ENCODE measurements at regions not wholly inside any gene's neighbourhood (a gene's known extent, or its start where the extent isn't known, plus 50 kb on each side); places are given as distances from the start of the nearest gene placed in this dataset.

- H2AFZ ChIP-seq (ENCODE audit: low read depth), result no peak overlapping the region
- H3K4me1 ChIP-seq (ENCODE audit: low read depth, poor library complexity, severe bottlenecking), result no peaks in the 10 kb centered on the region
- H3K27me3 ChIP-seq (ENCODE audit: insufficient read depth, low read depth), result no peaks in the 10 kb centered on the region
- H3K4me3 ChIP-seq (IDR thresholded peaks at IDR 0.05; ENCODE audit: insufficient read depth, low read depth, low read length), result no peak overlapping the region
- no peaks in the 10 kb centered on the region for H3K79me2 ChIP-seq (ENCODE audit: insufficient read depth, low read depth)
- H3K9ac ChIP-seq, result no peak overlapping the region
- no peak overlapping the region for H3K4me2 ChIP-seq
- TF ChIP-seq CTCF (conservative IDR thresholded peaks at IDR 0.05; ENCODE audit: low read depth, low read length), result no peak
- no peak overlapping the region for H3K27ac ChIP-seq
- no peaks in the 10 kb centered on the region for H3K36me3 ChIP-seq (ENCODE audit: insufficient read depth)
- H4K20me1 ChIP-seq (ENCODE audit: insufficient read depth), result no peaks in the 10 kb centered on the region
Measured at GRCh38 chr5:75921011-75921410, 162.2 kb upstream of the SV2C start.

- Histone ChIP-seq H3K9ac (no peak overlapping the region), H2AFZ (ENCODE audit: low read depth) (no peak overlapping the region), H3K27ac (no peak overlapping the region), H3K4me3 (IDR thresholded peaks at IDR 0.05; ENCODE audit: insufficient read depth, low read depth, low read length) (no peak overlapping the region), H3K79me2 (ENCODE audit: insufficient read depth, low read depth) (no peaks in the 10 kb centered on the region), H3K36me3 (ENCODE audit: insufficient read depth) (no peaks in the 10 kb centered on the region), H3K27me3 (ENCODE audit: insufficient read depth, low read depth) (no peaks in the 10 kb centered on the region), H4K20me1 (ENCODE audit: insufficient read depth) (no peaks in the 10 kb centered on the region), H3K4me2 (no peak overlapping the region), H3K4me1 (ENCODE audit: low read depth, poor library complexity, severe bottlenecking) (no peaks in the 10 kb centered on the region)
- TF ChIP-seq CTCF (conservative IDR thresholded peaks at IDR 0.05; ENCODE audit: low read depth, low read length), result no peak
Measured at GRCh38 chr5:75916144-75916543, 167.0 kb upstream of the SV2C start.

DNA sequence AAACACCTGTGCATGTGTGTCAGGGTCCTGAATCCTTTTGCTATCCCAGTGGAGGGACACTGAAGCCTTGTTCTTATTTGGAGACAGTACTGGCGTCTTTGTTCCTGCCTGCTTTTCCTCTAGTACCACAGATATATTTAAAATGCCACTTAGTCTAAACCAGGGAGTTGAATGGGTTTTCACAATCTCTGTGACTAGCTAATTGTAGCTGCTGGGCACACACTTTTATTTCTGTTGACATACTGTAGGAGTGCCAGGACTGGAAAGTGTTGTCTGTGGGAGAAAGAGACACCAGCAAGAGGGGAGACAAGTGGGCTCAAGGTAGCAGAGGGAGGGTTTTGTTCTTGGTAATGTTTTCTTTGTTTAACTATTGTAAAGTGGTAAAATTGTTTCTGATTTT is 174.0 kb upstream of the SV2C start:
- Histone ChIP-seq H3K27ac (no peak overlapping the region), H4K20me1 (ENCODE audit: insufficient read depth) (no peaks in the 10 kb centered on the region), H3K36me3 (ENCODE audit: insufficient read depth) (no peaks in the 10 kb centered on the region), H3K4me2 (no peak overlapping the region), H3K4me3 (IDR thresholded peaks at IDR 0.05; ENCODE audit: insufficient read depth, low read depth, low read length) (no peak overlapping the region), H3K79me2 (ENCODE audit: insufficient read depth, low read depth) (no peaks in the 10 kb centered on the region), H3K27me3 (ENCODE audit: insufficient read depth, low read depth) (no peaks in the 10 kb centered on the region), H2AFZ (ENCODE audit: low read depth) (no peak overlapping the region), H3K4me1 (ENCODE audit: low read depth, poor library complexity, severe bottlenecking) (no peaks in the 10 kb centered on the region), H3K9ac (no peak overlapping the region)
- no peak for TF ChIP-seq CTCF (conservative IDR thresholded peaks at IDR 0.05; ENCODE audit: low read depth, low read length)

DNA sequence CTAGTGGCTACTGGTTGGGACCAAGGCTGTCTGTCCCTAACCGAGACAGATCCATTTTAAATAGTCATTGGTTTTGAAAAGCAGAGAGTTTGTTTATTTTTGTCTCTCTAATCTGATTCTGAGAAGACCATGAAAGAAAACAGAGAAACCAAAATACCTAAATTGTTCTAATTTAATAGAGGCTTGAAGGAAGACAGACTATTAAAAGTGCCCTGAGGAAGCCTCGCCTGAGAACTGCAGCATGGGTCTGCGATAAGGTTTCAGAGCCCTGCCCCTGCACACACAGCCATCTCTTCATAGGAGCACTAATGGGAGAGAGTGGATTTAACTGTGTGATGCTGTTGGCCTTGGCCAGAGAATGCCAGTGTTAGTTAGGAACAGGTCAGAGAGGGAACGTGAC is 175.5 kb upstream of the SV2C start:
- H3K4me2 ChIP-seq, result no peak overlapping the region
- no peaks in the 10 kb centered on the region for H3K27me3 ChIP-seq (ENCODE audit: insufficient read depth, low read depth)
- TF ChIP-seq CTCF (conservative IDR thresholded peaks at IDR 0.05; ENCODE audit: low read depth, low read length), result no peak
- H3K9ac ChIP-seq, result no peak overlapping the region
- H3K79me2 ChIP-seq (ENCODE audit: insufficient read depth, low read depth), result no peaks in the 10 kb centered on the region
- no peaks in the 10 kb centered on the region for H3K4me1 ChIP-seq (ENCODE audit: low read depth, poor library complexity, severe bottlenecking)
- no peaks in the 10 kb centered on the region for H4K20me1 ChIP-seq (ENCODE audit: insufficient read depth)
- H3K36me3 ChIP-seq (ENCODE audit: insufficient read depth), result no peaks in the 10 kb centered on the region
- H2AFZ ChIP-seq (ENCODE audit: low read depth), result no peak overlapping the region
- H3K4me3 ChIP-seq (IDR thresholded peaks at IDR 0.05; ENCODE audit: insufficient read depth, low read depth, low read length), result no peak overlapping the region
- H3K27ac ChIP-seq, result no peak overlapping the region

GRCh38 chr5:75894482-75894881 is 177.2 kb upstream of the POC5 start:
- TF ChIP-seq CTCF (conservative IDR thresholded peaks at IDR 0.05; ENCODE audit: low read depth, low read length), result no peak
- H3K27me3 ChIP-seq (ENCODE audit: insufficient read depth, low read depth), result no peaks in the 10 kb centered on the region
- no peaks in the 10 kb centered on the region for H3K4me1 ChIP-seq (ENCODE audit: low read depth, poor library complexity, severe bottlenecking)

More at GRCh38 chr5:75894482-75894881, 177.2 kb upstream of the POC5 start:
- Histone ChIP-seq H3K4me3 (IDR thresholded peaks at IDR 0.05; ENCODE audit: insufficient read depth, low read depth, low read length) (no peak overlapping the region), H3K4me2 (no peak overlapping the region), H3K36me3 (ENCODE audit: insufficient read depth) (no peaks in the 10 kb centered on the region), H3K9ac (no peak overlapping the region), H4K20me1 (ENCODE audit: insufficient read depth) (no peaks in the 10 kb centered on the region), H3K79me2 (ENCODE audit: insufficient read depth, low read depth) (no peaks in the 10 kb centered on the region), H3K27ac (no peak overlapping the region), H2AFZ (ENCODE audit: low read depth) (no peak overlapping the region)
